ENCODE measurements at regions not wholly inside any gene's neighbourhood (a gene's known extent, or its start where the extent isn't known, plus 50 kb on each side); places are given as distances from the start of the nearest gene placed in this dataset.

GRCh38 chr14:71472356-71473340 lies 459.6 kb upstream of the RGS6 start:
- no peak overlapping the region for H3K4me3 ChIP-seq (replicated peaks in 1 of 3; ENCODE audit: insufficient read depth in 1 of 3, low read depth in 1 of 3, low read length in 3 of 3)
- DNase-seq (ENCODE audit: low read depth, low spot score) (no peak), FAIRE-seq (no peak)
- no peak overlapping the region for H2AFZ ChIP-seq (ENCODE audit: low read depth, low read length)
- BruUV-seq (replicated peaks): no TSS peak
- no peak overlapping the region for H3K4me2 ChIP-seq (ENCODE audit: insufficient read depth, low read length)
- no peaks in the 10 kb centered on the region for H3K4me1 ChIP-seq (ENCODE audit: control insufficient read depth, extremely low read depth, insufficient read depth, low read length)
- CTCF ChIA-PET: no interaction called here
- H3K27ac ChIP-seq (ENCODE audit: insufficient read depth, low read depth, low read length): no peak overlapping the region
- no peaks in the 10 kb centered on the region for H3K9me3 ChIP-seq (replicated peaks; ENCODE audit: control insufficient read depth, insufficient read depth, low read length)
- no peaks in the 10 kb centered on the region for H3K9me1 ChIP-seq (replicated peaks; ENCODE audit: control insufficient read depth, extremely low read depth, insufficient read depth, low read length)
- no peaks in the 10 kb centered on the region for H3K79me2 ChIP-seq (ENCODE audit: control insufficient read depth, insufficient read depth, low read length)
- POLR2A ChIA-PET: no interaction called here
- no peaks in the 10 kb centered on the region for H4K20me1 ChIP-seq (replicated peaks; ENCODE audit: control insufficient read depth, extremely low read depth, insufficient read depth, low read length)
- intact Hi-C loops (cut with micrococcal nuclease) (loop anchor here (10.0 kb wide), 1 partner anchor 148 kb away; the partner anchor contains the start of gene SIPA1L1), dilution Hi-C loops (cut with MboI; ENCODE audit: extremely low pct_ligation_motif_present, low sequenced_read_pairs) (no loop called here)
- H3K9ac ChIP-seq (replicated peaks; ENCODE audit: extremely low read depth, insufficient read depth, low read length): no peak overlapping the region
- no peaks in the 10 kb centered on the region for H3K27me3 ChIP-seq (ENCODE audit: control insufficient read depth in 2 of 2, insufficient read depth in 2 of 2, low read length in 2 of 2)
- TF ChIP-seq POLR2AphosphoS5 (IDR thresholded peaks at IDR 0.05; ENCODE audit: insufficient read depth, low read depth, low read length): no peak
- TF ChIP-seq JUN (IDR thresholded peaks at IDR 0.05; ENCODE audit: borderline replicate concordance, insufficient read depth, insufficient read length, low read depth): no peak
- no peaks in the 10 kb centered on the region for H3K36me3 ChIP-seq (ENCODE audit: control insufficient read depth in 2 of 2, extremely low read depth in 1 of 2, insufficient read depth in 2 of 2, low read length in 2 of 2)

- TF ChIP-seq MYC (IDR thresholded peaks at IDR 0.05; ENCODE audit: low read depth, low read length): no peak
- intact Hi-C loops (cut with micrococcal nuclease): loop anchor here (10.0 kb wide), 1 partner anchor 149 kb away; the partner anchor contains the start of gene SIPA1L1
- FAIRE-seq (no peak), DNase-seq (ENCODE audit: low read depth, low spot score) (no peak)
- POLR2A ChIA-PET: no interaction called here
- no peaks in the 10 kb centered on the region for H3K36me3 ChIP-seq (ENCODE audit: control insufficient read depth in 2 of 2, extremely low read depth in 1 of 2, insufficient read depth in 2 of 2, low read length in 2 of 2)
- BruUV-seq (replicated peaks): no TSS peak
- H2AFZ ChIP-seq (ENCODE audit: low read depth, low read length): no peak overlapping the region
- no peaks in the 10 kb centered on the region for H3K27me3 ChIP-seq (ENCODE audit: control insufficient read depth in 2 of 2, insufficient read depth in 2 of 2, low read length in 2 of 2)
- H3K4me3 ChIP-seq (replicated peaks in 1 of 3; ENCODE audit: insufficient read depth in 1 of 3, low read depth in 1 of 3, low read length in 3 of 3): no peak overlapping the region
- no peaks in the 10 kb centered on the region for H3K4me1 ChIP-seq (ENCODE audit: control insufficient read depth, extremely low read depth, insufficient read depth, low read length)
- no peak overlapping the region for H3K27ac ChIP-seq (ENCODE audit: insufficient read depth, low read depth, low read length)
- no peak overlapping the region for H3K9ac ChIP-seq (replicated peaks; ENCODE audit: extremely low read depth, insufficient read depth, low read length)
- no peak overlapping the region for H3K4me2 ChIP-seq (ENCODE audit: insufficient read depth, low read length)
- no peaks in the 10 kb centered on the region for H3K9me1 ChIP-seq (replicated peaks; ENCODE audit: control insufficient read depth, extremely low read depth, insufficient read depth, low read length)
- no peaks in the 10 kb centered on the region for H3K9me3 ChIP-seq (replicated peaks; ENCODE audit: control insufficient read depth, insufficient read depth, low read length)
- H3K79me2 ChIP-seq (ENCODE audit: control insufficient read depth, insufficient read depth, low read length): no peaks in the 10 kb centered on the region
- H4K20me1 ChIP-seq (replicated peaks; ENCODE audit: control insufficient read depth, extremely low read depth, insufficient read depth, low read length): no peaks in the 10 kb centered on the region
- CTCF ChIA-PET: interaction anchor here (1.2 kb wide), 1 partner anchor 10 kb away, joined by 3 read pairs; no protein-coding TSS in a partner anchor
- dilution Hi-C loops (cut with MboI; ENCODE audit: extremely low pct_ligation_motif_present, low sequenced_read_pairs): no loop called here
These were observed 458.4 kb upstream of the RGS6 start for GRCh38 chr14:71473843-71474242.
